ENCODE measurements at regions not wholly inside any gene's neighbourhood (a gene's known extent, or its start where the extent isn't known, plus 50 kb on each side); places are given as distances from the start of the nearest gene placed in this dataset.

GRCh38 chr4:63316633-63317032, 1092.6 kb downstream of the TECRL start (continued):
- TF ChIP-seq, protein P1, sequence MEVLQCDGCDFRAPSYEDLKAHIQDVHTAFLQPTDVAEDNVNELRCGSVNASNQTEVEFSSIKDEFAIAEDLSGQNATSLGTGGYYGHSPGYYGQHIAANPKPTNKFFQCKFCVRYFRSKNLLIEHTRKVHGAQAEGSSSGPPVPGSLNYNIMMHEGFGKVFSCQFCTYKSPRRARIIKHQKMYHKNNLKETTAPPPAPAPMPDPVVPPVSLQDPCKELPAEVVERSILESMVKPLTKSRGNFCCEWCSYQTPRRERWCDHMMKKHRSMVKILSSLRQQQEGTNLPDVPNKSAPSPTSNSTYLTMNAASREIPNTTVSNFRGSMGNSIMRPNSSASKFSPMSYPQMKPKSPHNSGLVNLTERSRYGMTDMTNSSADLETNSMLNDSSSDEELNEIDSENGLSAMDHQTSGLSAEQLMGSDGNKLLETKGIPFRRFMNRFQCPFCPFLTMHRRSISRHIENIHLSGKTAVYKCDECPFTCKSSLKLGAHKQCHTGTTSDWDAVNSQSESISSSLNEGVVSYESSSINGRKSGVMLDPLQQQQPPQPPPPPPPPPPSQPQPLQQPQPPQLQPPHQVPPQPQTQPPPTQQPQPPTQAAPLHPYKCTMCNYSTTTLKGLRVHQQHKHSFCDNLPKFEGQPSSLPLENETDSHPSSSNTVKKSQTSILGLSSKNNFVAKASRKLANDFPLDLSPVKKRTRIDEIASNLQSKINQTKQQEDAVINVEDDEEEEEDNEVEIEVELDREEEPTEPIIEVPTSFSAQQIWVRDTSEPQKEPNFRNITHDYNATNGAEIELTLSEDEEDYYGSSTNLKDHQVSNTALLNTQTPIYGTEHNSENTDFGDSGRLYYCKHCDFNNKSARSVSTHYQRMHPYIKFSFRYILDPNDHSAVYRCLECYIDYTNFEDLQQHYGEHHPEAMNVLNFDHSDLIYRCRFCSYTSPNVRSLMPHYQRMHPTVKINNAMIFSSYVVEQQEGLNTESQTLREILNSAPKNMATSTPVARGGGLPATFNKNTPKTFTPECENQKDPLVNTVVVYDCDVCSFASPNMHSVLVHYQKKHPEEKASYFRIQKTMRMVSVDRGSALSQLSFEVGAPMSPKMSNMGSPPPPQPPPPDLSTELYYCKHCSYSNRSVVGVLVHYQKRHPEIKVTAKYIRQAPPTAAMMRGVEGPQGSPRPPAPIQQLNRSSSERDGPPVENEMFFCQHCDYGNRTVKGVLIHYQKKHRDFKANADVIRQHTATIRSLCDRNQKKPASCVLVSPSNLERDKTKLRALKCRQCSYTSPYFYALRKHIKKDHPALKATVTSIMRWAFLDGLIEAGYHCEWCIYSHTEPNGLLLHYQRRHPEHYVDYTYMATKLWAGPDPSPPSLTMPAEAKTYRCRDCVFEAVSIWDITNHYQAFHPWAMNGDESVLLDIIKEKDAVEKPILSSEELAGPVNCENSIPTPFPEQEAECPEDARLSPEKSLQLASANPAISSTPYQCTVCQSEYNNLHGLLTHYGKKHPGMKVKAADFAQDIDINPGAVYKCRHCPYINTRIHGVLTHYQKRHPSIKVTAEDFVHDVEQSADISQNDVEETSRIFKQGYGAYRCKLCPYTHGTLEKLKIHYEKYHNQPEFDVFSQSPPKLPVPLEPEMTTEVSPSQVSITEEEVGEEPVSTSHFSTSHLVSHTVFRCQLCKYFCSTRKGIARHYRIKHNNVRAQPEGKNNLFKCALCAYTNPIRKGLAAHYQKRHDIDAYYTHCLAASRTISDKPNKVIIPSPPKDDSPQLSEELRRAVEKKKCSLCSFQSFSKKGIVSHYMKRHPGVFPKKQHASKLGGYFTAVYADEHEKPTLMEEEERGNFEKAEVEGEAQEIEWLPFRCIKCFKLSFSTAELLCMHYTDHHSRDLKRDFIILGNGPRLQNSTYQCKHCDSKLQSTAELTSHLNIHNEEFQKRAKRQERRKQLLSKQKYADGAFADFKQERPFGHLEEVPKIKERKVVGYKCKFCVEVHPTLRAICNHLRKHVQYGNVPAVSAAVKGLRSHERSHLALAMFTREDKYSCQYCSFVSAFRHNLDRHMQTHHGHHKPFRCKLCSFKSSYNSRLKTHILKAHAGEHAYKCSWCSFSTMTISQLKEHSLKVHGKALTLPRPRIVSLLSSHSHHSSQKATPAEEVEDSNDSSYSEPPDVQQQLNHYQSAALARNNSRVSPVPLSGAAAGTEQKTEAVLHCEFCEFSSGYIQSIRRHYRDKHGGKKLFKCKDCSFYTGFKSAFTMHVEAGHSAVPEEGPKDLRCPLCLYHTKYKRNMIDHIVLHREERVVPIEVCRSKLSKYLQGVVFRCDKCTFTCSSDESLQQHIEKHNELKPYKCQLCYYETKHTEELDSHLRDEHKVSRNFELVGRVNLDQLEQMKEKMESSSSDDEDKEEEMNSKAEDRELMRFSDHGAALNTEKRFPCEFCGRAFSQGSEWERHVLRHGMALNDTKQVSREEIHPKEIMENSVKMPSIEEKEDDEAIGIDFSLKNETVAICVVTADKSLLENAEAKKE (CRISPR knock-in tag; IDR thresholded peaks at IDR 0.05) = no peak
- no peak for TF ChIP-seq JUNB (IDR thresholded peaks at IDR 0.05; ENCODE audit: unreplicated experiment)
- TF ChIP-seq POLR2AphosphoS5 (IDR thresholded peaks at IDR 0.05; ENCODE audit: low read depth) = no peak

DNA sequence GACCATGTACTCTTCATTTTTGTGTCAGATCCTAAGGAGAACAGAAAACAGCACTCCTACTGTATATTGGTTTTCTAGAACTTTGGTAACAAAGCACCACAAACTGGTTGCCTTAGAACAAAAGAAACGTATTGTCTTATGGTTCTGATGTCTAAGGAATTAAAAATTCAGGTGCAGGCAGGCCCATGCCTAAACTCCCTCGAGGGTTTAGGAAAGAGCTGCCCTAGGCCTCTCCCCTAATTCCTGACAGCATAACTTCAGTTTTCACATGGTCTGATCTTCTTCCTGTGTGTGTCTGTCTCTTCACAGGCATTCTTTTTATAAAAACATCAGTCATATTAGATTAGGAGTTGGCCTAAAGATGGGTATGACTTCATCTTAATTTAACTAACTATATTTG, 1093.6 kb downstream of the TECRL start:
- ATAC-seq = no peak
- no peaks in the 10 kb centered on the region for H3K4me1 Mint-ChIP-seq
- H3K27ac ChIP-seq (ENCODE audit: low read depth) = no peak overlapping the region
- no peaks in the 10 kb centered on the region for H3K4me1 ChIP-seq (ENCODE audit: insufficient read depth)
- H3K9me3 Mint-ChIP-seq = no peaks in the 10 kb centered on the region
- H3K27me3 Mint-ChIP-seq (ENCODE audit: insufficient read depth, low read depth, poor library complexity) = peaks cover 2% of the 10 kb centered on the region
- no peaks in the 10 kb centered on the region for H4K20me1 ChIP-seq (replicated peaks; ENCODE audit: insufficient read depth)
- H3K27me3 ChIP-seq (ENCODE audit: insufficient read depth) = no peaks in the 10 kb centered on the region
- H3K27ac Mint-ChIP-seq = no peak overlapping the region
- no peaks in the 10 kb centered on the region for H3K36me3 Mint-ChIP-seq (ENCODE audit: low read depth)
- no peak overlapping the region for H2AFZ ChIP-seq
- no peaks in the 10 kb centered on the region for H3K36me3 ChIP-seq (ENCODE audit: insufficient read depth)
- no peak overlapping the region for H3K4me2 ChIP-seq
- no peak for DNase-seq (ENCODE audit: low spot score)
- H3K4me3 Mint-ChIP-seq = no peak overlapping the region
- no peaks in the 10 kb centered on the region for H3K79me2 ChIP-seq (replicated peaks; ENCODE audit: insufficient read depth)
- no peak overlapping the region for H3K4me3 ChIP-seq
- H3F3A ChIP-seq (replicated peaks; ENCODE audit: low read depth) = no peaks in the 10 kb centered on the region
- no peaks in the 10 kb centered on the region for H3K9me2 ChIP-seq (ENCODE audit: insufficient read depth)
- no peak for TF ChIP-seq REST (IDR thresholded peaks at IDR 0.05; ENCODE audit: unreplicated experiment)
- no peak for TF ChIP-seq ZNF331 (CRISPR knock-in tag; IDR thresholded peaks at IDR 0.05; ENCODE audit: low read depth)
- TF ChIP-seq ETS1 (IDR thresholded peaks at IDR 0.05) = no peak
- TF ChIP-seq CREB1 (CRISPR knock-in tag; IDR thresholded peaks at IDR 0.05; ENCODE audit: low read depth) = no peak
- no peak for TF ChIP-seq EZH2phosphoT487 (IDR thresholded peaks at IDR 0.05; ENCODE audit: unreplicated experiment)
- no peak for TF ChIP-seq POLR2AphosphoS5 (IDR thresholded peaks at IDR 0.05; ENCODE audit: low read depth)
- TF ChIP-seq JUNB (IDR thresholded peaks at IDR 0.05; ENCODE audit: unreplicated experiment) = no peak
